ENCODE measurements at regions not wholly inside any gene's neighbourhood (a gene's known extent, or its start where the extent isn't known, plus 50 kb on each side); places are given as distances from the start of the nearest gene placed in this dataset.
"Not testable (repeated sequence)": the region's sequence is repeated elsewhere in the genome, so short reads cannot be mapped to it uniquely, and the experiment has no call there.

DNA sequence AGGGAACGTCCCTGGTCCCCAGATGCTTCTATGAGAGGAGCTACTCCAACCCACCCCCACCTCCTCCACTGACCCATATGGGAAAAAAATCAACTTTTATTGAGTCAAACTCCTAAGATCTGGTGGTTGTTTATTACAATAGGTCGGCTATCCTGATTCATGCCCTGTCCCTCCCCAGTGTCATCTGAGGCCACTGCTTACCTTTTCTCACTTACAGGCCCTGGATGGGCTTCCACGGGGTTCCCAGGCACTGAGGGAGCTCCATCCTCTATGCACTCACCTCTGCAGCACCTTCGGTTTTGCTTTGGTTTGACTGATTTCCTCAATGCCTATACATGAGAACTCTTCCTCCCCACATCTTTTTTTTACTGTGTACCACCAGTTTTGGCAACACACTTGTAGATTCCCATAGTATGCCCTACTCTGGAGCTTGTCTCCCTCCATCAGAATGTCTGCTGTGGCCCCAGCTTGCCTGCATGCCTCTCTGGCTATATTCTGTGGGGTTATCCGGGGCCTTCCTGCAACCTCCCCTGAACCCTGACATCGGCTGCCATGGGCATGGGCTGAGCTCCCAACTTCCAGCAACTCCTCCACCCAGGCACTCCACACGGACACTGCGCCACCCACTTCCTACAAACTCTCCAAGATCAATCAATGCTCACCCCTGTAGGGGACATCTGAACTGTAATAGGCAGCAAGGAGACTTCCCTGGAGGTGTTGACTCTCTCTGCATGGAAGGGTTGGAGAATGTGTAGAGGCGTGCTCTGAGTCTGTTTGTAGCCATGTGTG lies 236.1 kb downstream of the VAPA start:
- no peaks in the 10 kb centered on the region for H3K36me3 ChIP-seq
- ATAC-seq (no peak), DNase-seq (no peak)
- 93 to 94% methylated on average over 9 of the region's 9 CpGs for WGBS, 2 donors
- intact Hi-C loops (cut with DNase I), result loop anchor here in 1 of 10 donors (10.0 kb wide), 1 partner anchor 85 kb away; no protein-coding TSS in a partner anchor
- H3K9me3 ChIP-seq, result no peaks in the 10 kb centered on the region
- H3K4me3 ChIP-seq, result no peak overlapping the region
- H3K4me1 ChIP-seq, result peaks cover 0 to 2% (median 0%) of the 10 kb centered on the region in 9 donors
- no peak for TF ChIP-seq CTCF (IDR thresholded peaks at IDR 0.05)
- H3K27me3 ChIP-seq, result no peaks in the 10 kb centered on the region
- H3K27ac ChIP-seq, result no peak overlapping the region

- H3K36me3 ChIP-seq; ATAC-seq; intact Hi-C loops (cut with DNase I); DNase-seq; H3K27me3 ChIP-seq; H3K27ac ChIP-seq; H3K4me3 ChIP-seq; H3K4me1 ChIP-seq; H3K9me3 ChIP-seq: not testable (repeated sequence)
- WGBS, 2 donors, result 86 to 87% methylated on average over 17 of the region's 17 CpGs
Observed at GRCh38 chr18:10150576-10150975, 236.8 kb downstream of the VAPA start.

GRCh38 chr18:10152475-10152874 lies 238.7 kb downstream of the VAPA start:
- peaks cover 0 to 5% (median 0%) of the 10 kb centered on the region in 11 donors for H3K9me3 ChIP-seq
- H3K27ac ChIP-seq, result no peak overlapping the region
- H3K4me1 ChIP-seq, result peaks cover 0 to 2% (median 0%) of the 10 kb centered on the region in 9 donors
- DNase-seq (no peak), ATAC-seq (no peak)
- no peaks in the 10 kb centered on the region for H3K27me3 ChIP-seq
- no peaks in the 10 kb centered on the region for H3K36me3 ChIP-seq
- TF ChIP-seq CTCF (IDR thresholded peaks at IDR 0.05), result no peak
- no peak overlapping the region for H3K4me3 ChIP-seq
- 94% methylated on average over 7 of the region's 7 CpGs for WGBS, 2 donors
- intact Hi-C loops (cut with DNase I), result no loop called here

DNA sequence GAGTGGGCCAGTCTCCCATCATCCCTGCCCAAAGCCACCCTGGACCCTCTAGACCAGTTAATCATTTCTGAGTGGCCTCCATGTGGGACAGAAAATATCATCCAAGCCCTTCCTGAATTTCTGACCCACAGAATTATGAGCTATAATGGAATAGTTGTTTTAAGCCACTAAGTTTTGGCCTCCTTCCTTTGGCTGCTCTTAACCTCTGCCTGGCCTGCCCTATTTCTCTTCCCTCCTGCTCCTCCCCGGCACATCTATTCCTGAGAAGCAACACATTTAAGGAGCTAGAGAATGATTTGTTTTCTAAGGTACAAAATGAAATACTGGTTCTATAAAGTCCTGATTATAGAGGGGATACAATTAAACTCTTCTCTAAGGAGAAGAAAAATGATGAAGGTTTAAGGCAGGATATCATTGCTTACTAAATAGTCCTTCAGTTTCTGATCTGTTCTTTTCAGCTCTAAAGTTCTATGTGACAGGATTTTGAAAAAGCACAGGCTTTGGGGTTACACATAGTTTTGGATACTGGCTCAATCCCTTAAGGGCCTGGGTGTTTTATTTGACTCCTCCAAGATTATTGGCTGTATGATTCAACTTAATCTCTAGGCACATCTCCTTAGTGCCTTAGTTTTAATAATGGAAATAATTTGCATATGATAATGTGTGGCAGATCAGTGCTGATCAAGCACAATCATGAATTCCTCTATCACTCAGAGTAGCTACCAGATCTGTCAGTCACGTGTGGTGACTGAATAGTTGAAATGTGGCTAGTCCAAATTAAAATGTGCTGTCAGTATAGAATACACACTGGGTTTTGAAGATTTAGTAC lies 240.3 kb downstream of the VAPA start:
- DNase-seq (no peak), ATAC-seq (peak in 1 of 8 donors; percentile 28)
- 79 to 87% methylated on average over 2 of the region's 2 CpGs for WGBS, 2 donors
- TF ChIP-seq CTCF (IDR thresholded peaks at IDR 0.05), result no peak
- H3K27ac ChIP-seq, result peak overlapping the region in 4 of 10 donors; percentile 19 to 34 (median 30)
- H3K36me3 ChIP-seq, result no peaks in the 10 kb centered on the region
- intact Hi-C loops (cut with DNase I), result no loop called here
- no peak overlapping the region for H3K4me3 ChIP-seq
- H3K27me3 ChIP-seq, result no peaks in the 10 kb centered on the region
- peaks cover 0 to 2% (median 0%) of the 10 kb centered on the region in 9 donors for H3K4me1 ChIP-seq
- H3K9me3 ChIP-seq, result peaks cover 0 to 5% (median 0%) of the 10 kb centered on the region in 11 donors
